GM23338 (cell line): ENCODE measurements at regions not wholly inside any gene's neighbourhood (a gene's known extent, or its start where the extent isn't known, plus 50 kb on each side); places are given as distances from the start of the nearest gene placed in this dataset.

Source experiments
- ATAC-seq: fragments of 200-7000 bp; cut with Tn5 transposase; 3 replicates; pipeline ENCODE4 v1.9.1; 2020
- DNase-seq: peaks from one replicate; pipeline ENCODE4 v3.0.0-alpha.2; 2015; ENCODE audit warnings: low spot score
- H2AFZ ChIP-seq: fragments of 200-600 bp; sonication (generic); 2 replicates; pipeline ENCODE4 v1.8.0; 2016; ENCODE audit warnings: antibody characterized with exemption, mild to moderate bottlenecking, moderate library complexity
- H3F3A ChIP-seq: fragments of 200-600 bp; sonication (generic); replicated peaks from 2 replicates; pipeline ENCODE4 v1.8.0; 2017; ENCODE audit warnings: antibody characterized with exemption, mixed run types, low read depth
- H3K27ac ChIP-seq: fragments of 200-600 bp; sonication (generic); 2 replicates; pipeline ENCODE4 v1.6.1; 2016; ENCODE audit warnings: low read depth
- H3K27me3 ChIP-seq: fragments of 200-600 bp; sonication (generic); 2 replicates; pipeline ENCODE4 v1.8.0; 2016; ENCODE audit warnings: mild to moderate bottlenecking, mixed run types, moderate library complexity; ENCODE audit not compliant: insufficient read depth
- H3K36me3 ChIP-seq: fragments of 200-600 bp; sonication (generic); 2 replicates; pipeline ENCODE4 v1.8.0; 2016; ENCODE audit warnings: mild to moderate bottlenecking; ENCODE audit not compliant: insufficient read depth
- H3K4me1 ChIP-seq: fragments of 200-600 bp; sonication (generic); 2 replicates; pipeline ENCODE4 v1.8.0; 2016; ENCODE audit warnings: mild to moderate bottlenecking, moderate library complexity; ENCODE audit not compliant: insufficient read depth
- H3K4me2 ChIP-seq: fragments of 200-600 bp; sonication (generic); 2 replicates; pipeline ENCODE4 v1.7.1; 2017; ENCODE audit warnings: mixed run types
- H3K4me3 ChIP-seq: fragments of 200-600 bp; sonication (generic); 2 replicates; pipeline ENCODE4 v1.6.1; 2016; ENCODE audit warnings: mixed run types
- H3K79me2 ChIP-seq: fragments of 200-600 bp; sonication (generic); replicated peaks from 2 replicates; pipeline ENCODE4 v1.8.0; 2017; ENCODE audit warnings: mild to moderate bottlenecking; ENCODE audit not compliant: insufficient read depth
- H3K9me2 ChIP-seq: fragments of 200-600 bp; sonication (generic); 2 replicates; pipeline ENCODE4 v1.8.0; 2017; ENCODE audit not compliant: insufficient read depth
- H4K20me1 ChIP-seq: fragments of 200-600 bp; sonication (generic); replicated peaks from 2 replicates; pipeline ENCODE4 v1.8.0; 2017; ENCODE audit warnings: mild to moderate bottlenecking; ENCODE audit not compliant: insufficient read depth
- H3K27ac Mint-ChIP-seq: 2 replicates; pipeline ENCODE4 v1.8.0; 2020; ENCODE audit warnings: inconsistent platforms, mild to moderate bottlenecking, moderate library complexity, mixed read lengths
- H3K27me3 Mint-ChIP-seq: 3 replicates; pipeline ENCODE4 v1.8.0; 2022; ENCODE audit warnings: low read depth, mild to moderate bottlenecking, moderate library complexity, mixed read lengths, inconsistent platforms; ENCODE audit not compliant: insufficient read depth, poor library complexity
- H3K36me3 Mint-ChIP-seq: 3 replicates; pipeline ENCODE4 v1.8.0; 2021; ENCODE audit warnings: low read depth, mild to moderate bottlenecking, inconsistent platforms, moderate library complexity, mixed read lengths
- H3K4me1 Mint-ChIP-seq: 3 replicates; pipeline ENCODE4 v1.8.0; 2020; ENCODE audit warnings: mild to moderate bottlenecking, inconsistent platforms, mixed read lengths
- H3K4me3 Mint-ChIP-seq: 3 replicates; pipeline ENCODE4 v1.8.0; 2021; ENCODE audit warnings: moderate library complexity, mild to moderate bottlenecking, inconsistent platforms, mixed read lengths
- H3K9me3 Mint-ChIP-seq: 3 replicates; pipeline ENCODE4 v1.8.0; 2020; ENCODE audit warnings: moderate library complexity, mild to moderate bottlenecking, inconsistent platforms, mixed read lengths
- CREB1 ChIP-seq: fragments of 250-450 bp; sonication (Bioruptor Pico); IDR thresholded peaks from 2 replicates; pipeline ENCODE4 v1.5.0; 2020; ENCODE audit warnings: low read depth, mild to moderate bottlenecking, moderate library complexity
- EZH2 ChIP-seq: fragments of 200-600 bp; sonication (generic); IDR thresholded peaks from one replicate; pipeline ENCODE4 v1.8.0; 2017; ENCODE audit warnings: antibody characterized with exemption, mild to moderate bottlenecking, low read depth; ENCODE audit not compliant: unreplicated experiment
- EZH2phosphoT487 ChIP-seq: fragments of 200-600 bp; sonication (generic); IDR thresholded peaks from one replicate; pipeline ENCODE4 v1.8.1; 2018; ENCODE audit warnings: antibody characterized with exemption; ENCODE audit not compliant: unreplicated experiment
- JUNB ChIP-seq: IDR thresholded peaks from one replicate; pipeline ENCODE4 v1.6.1; 2016; ENCODE audit warnings: antibody characterized with exemption; ENCODE audit not compliant: unreplicated experiment
- NANOG ChIP-seq: IDR thresholded peaks from 2 replicates; pipeline ENCODE4 v1.6.1; 2016; ENCODE audit warnings: antibody characterized with exemption, borderline replicate concordance
- POLR2AphosphoS5 ChIP-seq: IDR thresholded peaks from 2 replicates; pipeline ENCODE4 v1.6.1; 2016; ENCODE audit warnings: antibody characterized with exemption, low read depth
- ZNF114 ChIP-seq: fragments of 250-450 bp; sonication (Bioruptor Pico); IDR thresholded peaks from 2 replicates; pipeline ENCODE4 v1.5.0; 2020; ENCODE audit warnings: mild to moderate bottlenecking, moderate library complexity
- ZNF331 ChIP-seq: fragments of 250-450 bp; sonication (Bioruptor Pico); IDR thresholded peaks from 2 replicates; pipeline ENCODE4 v1.5.0; 2020; ENCODE audit warnings: low read depth, mild to moderate bottlenecking, moderate library complexity
- TF ChIP-seq, protein P1 (sequence below): fragments of 250-450 bp; sonication (Bioruptor Pico); IDR thresholded peaks from 2 replicates; pipeline ENCODE4 v1.5.0; 2020; ENCODE audit warnings: mild to moderate bottlenecking, moderate library complexity
- TF ChIP-seq, protein P2 (sequence below): IDR thresholded peaks from 2 replicates; pipeline ENCODE4 v1.6.1; 2016; ENCODE audit warnings: antibody characterized with exemption

DNA sequence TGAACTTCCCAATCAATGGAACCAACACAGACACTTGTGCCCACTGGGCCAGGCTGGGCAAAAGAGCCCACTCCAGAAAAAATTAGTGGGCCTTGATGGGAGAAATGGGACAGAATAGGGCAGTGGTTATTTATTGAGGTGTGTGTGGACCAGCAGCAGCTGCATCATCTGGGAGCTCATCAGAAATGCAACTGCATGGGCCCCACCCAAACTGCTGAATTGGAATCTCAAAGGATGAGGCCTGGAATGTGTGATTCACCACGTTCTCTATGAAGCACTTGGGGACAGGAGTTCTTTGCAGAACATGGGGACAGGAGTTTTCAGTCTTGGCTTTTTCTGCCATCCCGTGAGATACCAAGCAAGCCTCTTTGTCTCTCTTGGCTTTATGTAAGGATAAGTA is 255.6 kb upstream of the PLET1 start (continued):
- TF ChIP-seq, protein P1, sequence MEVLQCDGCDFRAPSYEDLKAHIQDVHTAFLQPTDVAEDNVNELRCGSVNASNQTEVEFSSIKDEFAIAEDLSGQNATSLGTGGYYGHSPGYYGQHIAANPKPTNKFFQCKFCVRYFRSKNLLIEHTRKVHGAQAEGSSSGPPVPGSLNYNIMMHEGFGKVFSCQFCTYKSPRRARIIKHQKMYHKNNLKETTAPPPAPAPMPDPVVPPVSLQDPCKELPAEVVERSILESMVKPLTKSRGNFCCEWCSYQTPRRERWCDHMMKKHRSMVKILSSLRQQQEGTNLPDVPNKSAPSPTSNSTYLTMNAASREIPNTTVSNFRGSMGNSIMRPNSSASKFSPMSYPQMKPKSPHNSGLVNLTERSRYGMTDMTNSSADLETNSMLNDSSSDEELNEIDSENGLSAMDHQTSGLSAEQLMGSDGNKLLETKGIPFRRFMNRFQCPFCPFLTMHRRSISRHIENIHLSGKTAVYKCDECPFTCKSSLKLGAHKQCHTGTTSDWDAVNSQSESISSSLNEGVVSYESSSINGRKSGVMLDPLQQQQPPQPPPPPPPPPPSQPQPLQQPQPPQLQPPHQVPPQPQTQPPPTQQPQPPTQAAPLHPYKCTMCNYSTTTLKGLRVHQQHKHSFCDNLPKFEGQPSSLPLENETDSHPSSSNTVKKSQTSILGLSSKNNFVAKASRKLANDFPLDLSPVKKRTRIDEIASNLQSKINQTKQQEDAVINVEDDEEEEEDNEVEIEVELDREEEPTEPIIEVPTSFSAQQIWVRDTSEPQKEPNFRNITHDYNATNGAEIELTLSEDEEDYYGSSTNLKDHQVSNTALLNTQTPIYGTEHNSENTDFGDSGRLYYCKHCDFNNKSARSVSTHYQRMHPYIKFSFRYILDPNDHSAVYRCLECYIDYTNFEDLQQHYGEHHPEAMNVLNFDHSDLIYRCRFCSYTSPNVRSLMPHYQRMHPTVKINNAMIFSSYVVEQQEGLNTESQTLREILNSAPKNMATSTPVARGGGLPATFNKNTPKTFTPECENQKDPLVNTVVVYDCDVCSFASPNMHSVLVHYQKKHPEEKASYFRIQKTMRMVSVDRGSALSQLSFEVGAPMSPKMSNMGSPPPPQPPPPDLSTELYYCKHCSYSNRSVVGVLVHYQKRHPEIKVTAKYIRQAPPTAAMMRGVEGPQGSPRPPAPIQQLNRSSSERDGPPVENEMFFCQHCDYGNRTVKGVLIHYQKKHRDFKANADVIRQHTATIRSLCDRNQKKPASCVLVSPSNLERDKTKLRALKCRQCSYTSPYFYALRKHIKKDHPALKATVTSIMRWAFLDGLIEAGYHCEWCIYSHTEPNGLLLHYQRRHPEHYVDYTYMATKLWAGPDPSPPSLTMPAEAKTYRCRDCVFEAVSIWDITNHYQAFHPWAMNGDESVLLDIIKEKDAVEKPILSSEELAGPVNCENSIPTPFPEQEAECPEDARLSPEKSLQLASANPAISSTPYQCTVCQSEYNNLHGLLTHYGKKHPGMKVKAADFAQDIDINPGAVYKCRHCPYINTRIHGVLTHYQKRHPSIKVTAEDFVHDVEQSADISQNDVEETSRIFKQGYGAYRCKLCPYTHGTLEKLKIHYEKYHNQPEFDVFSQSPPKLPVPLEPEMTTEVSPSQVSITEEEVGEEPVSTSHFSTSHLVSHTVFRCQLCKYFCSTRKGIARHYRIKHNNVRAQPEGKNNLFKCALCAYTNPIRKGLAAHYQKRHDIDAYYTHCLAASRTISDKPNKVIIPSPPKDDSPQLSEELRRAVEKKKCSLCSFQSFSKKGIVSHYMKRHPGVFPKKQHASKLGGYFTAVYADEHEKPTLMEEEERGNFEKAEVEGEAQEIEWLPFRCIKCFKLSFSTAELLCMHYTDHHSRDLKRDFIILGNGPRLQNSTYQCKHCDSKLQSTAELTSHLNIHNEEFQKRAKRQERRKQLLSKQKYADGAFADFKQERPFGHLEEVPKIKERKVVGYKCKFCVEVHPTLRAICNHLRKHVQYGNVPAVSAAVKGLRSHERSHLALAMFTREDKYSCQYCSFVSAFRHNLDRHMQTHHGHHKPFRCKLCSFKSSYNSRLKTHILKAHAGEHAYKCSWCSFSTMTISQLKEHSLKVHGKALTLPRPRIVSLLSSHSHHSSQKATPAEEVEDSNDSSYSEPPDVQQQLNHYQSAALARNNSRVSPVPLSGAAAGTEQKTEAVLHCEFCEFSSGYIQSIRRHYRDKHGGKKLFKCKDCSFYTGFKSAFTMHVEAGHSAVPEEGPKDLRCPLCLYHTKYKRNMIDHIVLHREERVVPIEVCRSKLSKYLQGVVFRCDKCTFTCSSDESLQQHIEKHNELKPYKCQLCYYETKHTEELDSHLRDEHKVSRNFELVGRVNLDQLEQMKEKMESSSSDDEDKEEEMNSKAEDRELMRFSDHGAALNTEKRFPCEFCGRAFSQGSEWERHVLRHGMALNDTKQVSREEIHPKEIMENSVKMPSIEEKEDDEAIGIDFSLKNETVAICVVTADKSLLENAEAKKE: no peak
- TF ChIP-seq POLR2AphosphoS5: no peak

DNA sequence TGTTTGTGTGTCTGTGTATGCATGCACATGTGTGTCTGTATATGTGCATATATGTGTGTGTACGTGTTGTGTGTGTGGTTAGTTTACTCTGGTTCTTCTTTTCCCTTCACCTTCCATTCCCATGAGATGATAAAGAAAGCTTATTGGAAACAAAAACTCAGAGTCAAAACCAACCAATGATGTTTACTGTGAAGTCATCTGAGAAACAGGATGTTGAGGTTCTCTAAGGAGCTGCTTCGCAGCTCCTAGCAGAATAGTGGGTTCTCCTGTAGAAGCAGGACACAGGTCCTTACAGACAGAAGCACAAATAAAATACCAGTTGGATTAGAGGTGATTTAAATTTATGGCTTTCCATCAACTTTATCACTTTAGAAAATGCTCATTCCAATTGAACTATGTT is 256.1 kb upstream of the PLET1 start:
- no peak overlapping the region for H3K27ac Mint-ChIP-seq
- no peaks in the 10 kb centered on the region for H3K79me2 ChIP-seq
- peaks cover 12% of the 10 kb centered on the region for H3K27me3 Mint-ChIP-seq
- TF ChIP-seq, protein P2, sequence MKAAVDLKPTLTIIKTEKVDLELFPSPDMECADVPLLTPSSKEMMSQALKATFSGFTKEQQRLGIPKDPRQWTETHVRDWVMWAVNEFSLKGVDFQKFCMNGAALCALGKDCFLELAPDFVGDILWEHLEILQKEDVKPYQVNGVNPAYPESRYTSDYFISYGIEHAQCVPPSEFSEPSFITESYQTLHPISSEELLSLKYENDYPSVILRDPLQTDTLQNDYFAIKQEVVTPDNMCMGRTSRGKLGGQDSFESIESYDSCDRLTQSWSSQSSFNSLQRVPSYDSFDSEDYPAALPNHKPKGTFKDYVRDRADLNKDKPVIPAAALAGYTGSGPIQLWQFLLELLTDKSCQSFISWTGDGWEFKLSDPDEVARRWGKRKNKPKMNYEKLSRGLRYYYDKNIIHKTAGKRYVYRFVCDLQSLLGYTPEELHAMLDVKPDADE: no peak
- TF ChIP-seq EZH2phosphoT487 (no peak), ZNF331 (no peak), CREB1 (CRISPR knock-in tag) (no peak), JUNB (no peak), ZNF114 (no peak), POLR2AphosphoS5 (no peak), NANOG (no peak), EZH2 (no peak)
- TF ChIP-seq, protein P1: no peak

More for the DNA sequence above, 256.1 kb upstream of the PLET1 start:
- Histone ChIP-seq H3K4me3 (no peak overlapping the region), H3F3A (no peaks in the 10 kb centered on the region), H3K4me1 (no peaks in the 10 kb centered on the region), H3K27me3 (no peaks in the 10 kb centered on the region), H4K20me1 (no peaks in the 10 kb centered on the region), H2AFZ (no peak overlapping the region), H3K36me3 (no peaks in the 10 kb centered on the region), H3K27ac (no peak overlapping the region), H3K9me2 (peaks cover 5% of the 10 kb centered on the region), H3K4me2 (no peak overlapping the region)
- ATAC-seq: no peak
- H3K4me3 Mint-ChIP-seq: no peak overlapping the region
- no peaks in the 10 kb centered on the region for H3K36me3 Mint-ChIP-seq
- H3K9me3 Mint-ChIP-seq: no peaks in the 10 kb centered on the region
- no peak for DNase-seq
- H3K4me1 Mint-ChIP-seq: peaks cover 5% of the 10 kb centered on the region; the same call in 2 of the 3 replicates
